VCaP (cell line): ENCODE measurements at regions not wholly inside any gene's neighbourhood (a gene's known extent, or its start where the extent isn't known, plus 50 kb on each side); places are given as distances from the start of the nearest gene placed in this dataset.
"Not testable (repeated sequence)": the region's sequence is repeated elsewhere in the genome, so short reads cannot be mapped to it uniquely, and the experiment has no call there.

Experiments
- H3K27ac ChIP-seq: fragments of 450-650 bp; 2 replicates; pipeline ENCODE4 v1.5.1; 2017
- TF ChIP-seq, protein P1 (sequence below): fragments of 450-650 bp; conservative IDR thresholded peaks from 2 replicates; pipeline ENCODE4 v1.5.1; 2017; ENCODE audit warnings: mild to moderate bottlenecking, moderate library complexity

DNA sequence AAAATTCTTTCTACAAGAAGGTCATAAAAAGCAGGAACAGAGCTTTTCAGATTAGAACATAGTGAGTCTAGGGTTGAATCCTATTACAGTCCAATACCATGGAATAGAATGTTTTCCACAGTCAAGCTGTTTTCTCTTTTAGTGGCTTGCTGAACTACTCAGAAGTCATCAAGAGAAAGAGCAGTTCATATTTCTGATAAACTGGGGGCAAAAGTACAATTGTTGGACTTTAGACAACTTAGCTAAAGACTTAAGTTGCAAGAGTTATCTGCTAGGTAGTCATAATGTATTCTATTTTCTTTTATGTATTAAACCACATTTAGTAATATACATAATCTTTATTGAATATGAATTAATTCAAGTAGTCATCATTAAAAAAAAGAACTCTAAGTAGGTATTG is 233.1 kb upstream of the GRIA1 start:
- TF ChIP-seq, protein P1, sequence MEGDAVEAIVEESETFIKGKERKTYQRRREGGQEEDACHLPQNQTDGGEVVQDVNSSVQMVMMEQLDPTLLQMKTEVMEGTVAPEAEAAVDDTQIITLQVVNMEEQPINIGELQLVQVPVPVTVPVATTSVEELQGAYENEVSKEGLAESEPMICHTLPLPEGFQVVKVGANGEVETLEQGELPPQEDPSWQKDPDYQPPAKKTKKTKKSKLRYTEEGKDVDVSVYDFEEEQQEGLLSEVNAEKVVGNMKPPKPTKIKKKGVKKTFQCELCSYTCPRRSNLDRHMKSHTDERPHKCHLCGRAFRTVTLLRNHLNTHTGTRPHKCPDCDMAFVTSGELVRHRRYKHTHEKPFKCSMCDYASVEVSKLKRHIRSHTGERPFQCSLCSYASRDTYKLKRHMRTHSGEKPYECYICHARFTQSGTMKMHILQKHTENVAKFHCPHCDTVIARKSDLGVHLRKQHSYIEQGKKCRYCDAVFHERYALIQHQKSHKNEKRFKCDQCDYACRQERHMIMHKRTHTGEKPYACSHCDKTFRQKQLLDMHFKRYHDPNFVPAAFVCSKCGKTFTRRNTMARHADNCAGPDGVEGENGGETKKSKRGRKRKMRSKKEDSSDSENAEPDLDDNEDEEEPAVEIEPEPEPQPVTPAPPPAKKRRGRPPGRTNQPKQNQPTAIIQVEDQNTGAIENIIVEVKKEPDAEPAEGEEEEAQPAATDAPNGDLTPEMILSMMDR, result no peak
- no peak overlapping the region for H3K27ac ChIP-seq

DNA sequence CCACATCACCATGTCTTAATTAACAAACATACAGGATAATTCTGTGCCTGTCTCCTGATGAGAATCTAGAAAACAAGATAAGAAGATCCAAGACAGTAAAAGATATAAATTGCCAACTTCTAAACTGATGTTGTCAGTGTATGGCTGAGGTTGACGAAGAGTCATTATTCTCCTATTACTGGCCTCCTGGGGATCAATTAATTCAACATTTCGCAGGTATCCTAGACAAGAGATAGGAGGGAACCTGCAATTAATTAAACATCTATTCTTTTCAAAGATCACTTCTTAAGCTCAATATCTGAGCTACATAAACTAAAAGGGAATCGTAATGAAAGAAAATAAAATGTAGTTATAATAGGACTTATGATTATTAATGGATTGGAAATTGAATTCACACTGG is 232.0 kb upstream of the GRIA1 start:
- H3K27ac ChIP-seq, result no peak overlapping the region
- TF ChIP-seq, protein P1, result no peak

DNA sequence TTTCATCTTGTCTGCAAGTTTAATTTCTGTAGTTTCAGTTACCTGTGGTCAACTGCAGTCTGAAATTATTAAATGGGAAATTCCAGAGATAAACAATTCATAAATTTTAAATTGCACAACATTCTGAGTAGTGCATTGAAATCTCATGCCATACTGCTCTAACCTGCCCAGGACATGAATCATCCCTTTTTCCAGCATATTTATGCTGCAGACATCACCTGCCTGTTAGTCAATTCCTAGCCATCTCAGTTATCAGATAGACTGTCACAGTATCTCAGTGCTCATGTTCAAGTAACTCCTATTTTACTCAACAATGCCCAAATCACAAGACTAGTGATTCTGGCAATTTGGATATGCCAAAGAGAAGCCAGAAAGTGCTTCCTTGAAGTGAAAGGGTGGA is 223.0 kb upstream of the GRIA1 start:
- H3K27ac ChIP-seq, result no peak overlapping the region
- TF ChIP-seq, protein P1, result no peak

DNA sequence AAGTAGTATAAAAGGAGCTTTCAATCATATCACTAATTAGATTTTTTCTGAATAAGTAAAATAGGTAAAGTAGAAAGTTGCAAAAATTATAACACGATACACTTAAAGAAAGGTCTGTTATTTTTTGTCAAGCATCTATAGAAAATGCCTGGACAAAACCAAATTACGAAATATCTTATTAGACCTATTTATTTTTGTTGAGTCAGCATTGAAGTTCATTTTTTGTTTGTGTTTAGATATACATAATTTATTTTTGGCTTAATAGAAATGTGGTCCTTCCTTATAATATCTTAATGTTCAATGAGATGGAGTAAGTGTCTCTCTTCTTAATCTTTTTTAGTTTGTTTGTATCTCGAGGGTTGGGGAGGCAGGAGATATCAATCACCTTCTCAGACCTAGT is 214.8 kb upstream of the GRIA1 start:
- TF ChIP-seq, protein P1, result no peak
- no peak overlapping the region for H3K27ac ChIP-seq

DNA sequence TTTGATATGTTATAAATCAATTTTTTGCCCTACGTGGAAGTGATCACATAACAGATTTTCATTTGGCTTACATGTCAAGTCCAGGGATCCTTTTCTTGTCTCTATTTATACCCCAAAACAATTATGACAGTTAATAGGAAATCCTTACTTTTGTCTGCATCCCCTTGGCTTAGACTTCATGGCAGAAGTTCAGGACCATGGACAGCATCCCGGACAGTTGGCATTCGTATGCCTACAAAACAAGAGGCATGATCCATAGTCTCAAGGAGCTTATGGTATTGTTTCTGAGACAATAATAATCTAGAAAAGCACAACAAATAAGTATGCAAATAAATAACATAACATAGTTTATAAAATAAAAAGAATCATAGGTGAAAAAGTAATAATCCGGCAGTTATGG is 214.3 kb upstream of the GRIA1 start:
- no peak overlapping the region for H3K27ac ChIP-seq
- TF ChIP-seq, protein P1, result no peak

DNA sequence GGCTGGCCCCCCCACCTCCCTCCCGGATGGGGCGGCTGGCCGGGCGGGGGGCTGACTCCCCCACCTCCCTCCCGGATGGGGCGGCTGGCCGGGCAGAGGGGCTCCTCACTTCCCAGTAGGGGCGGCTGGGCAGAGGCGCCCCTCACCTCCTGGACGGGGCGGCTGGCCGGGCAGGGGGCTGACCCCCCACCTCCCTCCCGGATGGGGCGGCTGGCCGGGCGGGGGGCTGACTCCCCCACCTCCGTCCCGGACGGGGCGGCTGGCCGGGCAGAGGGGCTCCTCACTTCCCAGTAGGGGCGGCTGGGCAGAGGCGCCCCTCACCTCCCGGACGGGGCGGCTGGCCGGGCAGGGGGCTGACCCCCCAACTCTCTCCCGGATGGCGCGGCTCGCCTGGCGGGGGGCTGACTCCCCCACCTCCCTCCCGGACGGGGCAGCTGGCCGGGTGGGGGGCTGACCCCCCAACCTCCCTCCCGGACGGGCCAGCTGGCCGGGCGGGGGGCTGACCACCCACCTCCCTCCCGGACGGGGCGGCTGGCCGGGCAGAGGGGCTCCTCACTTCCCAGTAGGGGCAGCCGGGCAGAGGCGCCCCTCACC is 194.1 kb upstream of the GRIA1 start:
- not testable (repeated sequence) for H3K27ac ChIP-seq

DNA sequence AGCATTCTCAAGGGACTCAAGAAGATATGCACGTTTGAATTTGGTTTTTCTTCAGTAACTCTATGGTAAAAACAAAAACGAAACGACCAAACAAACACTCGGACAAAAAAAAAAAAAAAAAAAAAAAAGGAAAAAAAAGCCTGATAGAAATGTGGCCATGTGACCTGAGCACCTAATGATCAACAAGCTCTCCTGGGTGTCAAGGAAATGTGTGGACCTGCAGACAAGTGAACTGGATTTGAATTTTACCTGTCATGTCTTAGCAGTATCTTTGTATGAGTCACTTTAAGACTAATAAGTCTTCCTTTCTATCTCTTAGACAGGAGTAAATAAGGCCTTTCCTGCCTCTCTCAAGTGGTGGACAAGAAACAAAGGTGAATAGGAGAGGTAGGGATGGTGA is 190.6 kb upstream of the GRIA1 start:
- no peak overlapping the region for H3K27ac ChIP-seq
- TF ChIP-seq, protein P1, result no peak

DNA sequence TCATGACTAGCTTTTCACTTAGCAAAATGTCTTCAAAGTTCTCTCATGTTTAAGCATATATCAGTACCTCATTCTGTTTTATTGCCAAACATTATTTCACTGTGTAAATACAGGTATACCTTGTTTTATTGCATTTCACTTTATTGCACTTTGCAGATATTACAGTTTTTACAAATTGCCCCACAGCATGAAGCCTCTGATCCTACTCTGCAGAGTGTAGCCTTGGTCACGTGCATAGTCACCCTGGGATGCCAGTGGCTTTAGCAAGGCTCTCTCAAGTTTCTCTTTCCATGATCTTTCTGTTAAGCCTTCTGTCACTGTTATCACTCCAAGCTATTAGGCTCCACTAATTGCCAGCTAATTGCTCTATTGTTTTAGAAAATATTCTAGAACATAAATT is 182.2 kb upstream of the GRIA1 start:
- no peak overlapping the region for H3K27ac ChIP-seq
- TF ChIP-seq, protein P1, result no peak
